Right lobe of liver (tissue), 4 donors: ENCODE measurements at regions not wholly inside any gene's neighbourhood (a gene's known extent, or its start where the extent isn't known, plus 50 kb on each side); places are given as distances from the start of the nearest gene placed in this dataset.

Experiments used
- POLR2A ChIP-seq: fragments of 450-650 bp; IDR thresholded peaks from one replicate; pipeline ENCODE4 v1.6.1; 2017; ENCODE audit warnings: antibody characterized with exemption, mild to moderate bottlenecking
- TF ChIP-seq, protein P1 (sequence below), 4 donors: fragments of 200-600 bp in 3 of 4; fragments of 450-650 bp in 1 of 4; IDR thresholded peaks; one replicate each; pipeline versions ENCODE4 v1.5.1 to v1.8.0; 2016 to 2022; ENCODE audit warnings: antibody characterized with exemption in 4 of 4, mild to moderate bottlenecking in 2 of 4
- donor health status: DM: no; HTN: no; CAD: no.
- donor health status: DM: no; HTN: no; CAD: no.
- donor health status: DM: no; HTN: yes; CAD: no.

DNA sequence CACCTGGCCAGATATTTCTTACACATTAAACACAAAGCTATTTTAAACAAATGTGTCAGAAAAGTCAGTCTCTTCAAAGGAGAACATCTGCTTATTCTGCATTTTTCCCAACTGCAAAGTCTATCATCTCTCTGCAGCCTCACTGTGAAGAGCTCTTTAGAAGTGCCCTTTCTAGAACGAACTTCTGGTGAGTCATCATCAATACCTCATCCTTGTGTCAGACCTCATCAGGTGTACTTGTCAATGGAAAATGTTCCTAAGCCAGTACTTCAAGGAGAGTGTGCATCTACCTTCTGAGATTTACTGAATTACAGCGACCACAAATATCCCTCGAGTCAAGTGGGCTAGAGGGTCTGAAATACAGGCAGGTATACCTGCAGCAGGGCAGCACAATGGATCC, 457.3 kb downstream of the LRIG3 start:
- TF ChIP-seq, protein P1, sequence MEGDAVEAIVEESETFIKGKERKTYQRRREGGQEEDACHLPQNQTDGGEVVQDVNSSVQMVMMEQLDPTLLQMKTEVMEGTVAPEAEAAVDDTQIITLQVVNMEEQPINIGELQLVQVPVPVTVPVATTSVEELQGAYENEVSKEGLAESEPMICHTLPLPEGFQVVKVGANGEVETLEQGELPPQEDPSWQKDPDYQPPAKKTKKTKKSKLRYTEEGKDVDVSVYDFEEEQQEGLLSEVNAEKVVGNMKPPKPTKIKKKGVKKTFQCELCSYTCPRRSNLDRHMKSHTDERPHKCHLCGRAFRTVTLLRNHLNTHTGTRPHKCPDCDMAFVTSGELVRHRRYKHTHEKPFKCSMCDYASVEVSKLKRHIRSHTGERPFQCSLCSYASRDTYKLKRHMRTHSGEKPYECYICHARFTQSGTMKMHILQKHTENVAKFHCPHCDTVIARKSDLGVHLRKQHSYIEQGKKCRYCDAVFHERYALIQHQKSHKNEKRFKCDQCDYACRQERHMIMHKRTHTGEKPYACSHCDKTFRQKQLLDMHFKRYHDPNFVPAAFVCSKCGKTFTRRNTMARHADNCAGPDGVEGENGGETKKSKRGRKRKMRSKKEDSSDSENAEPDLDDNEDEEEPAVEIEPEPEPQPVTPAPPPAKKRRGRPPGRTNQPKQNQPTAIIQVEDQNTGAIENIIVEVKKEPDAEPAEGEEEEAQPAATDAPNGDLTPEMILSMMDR (IDR thresholded peaks at IDR 0.05): no peak
- TF ChIP-seq POLR2A: no peak
